ENCODE measurements at regions not wholly inside any gene's neighbourhood (a gene's known extent, or its start where the extent isn't known, plus 50 kb on each side); places are given as distances from the start of the nearest gene placed in this dataset.
"Not testable (repeated sequence)": the region's sequence is repeated elsewhere in the genome, so short reads cannot be mapped to it uniquely, and the experiment has no call there.

GRCh38 chr7:52747817-52748216 is 287.6 kb upstream of the POM121L12 start:
- Histone ChIP-seq H3K4me3 (ENCODE audit: low read length) (no peak overlapping the region), H3K27me3 (ENCODE audit: control insufficient read depth in 1 of 2, insufficient read depth in 2 of 2, low read length in 2 of 2) (no peaks in the 10 kb centered on the region), H3K4me1 (ENCODE audit: insufficient read depth, low read length) (no peaks in the 10 kb centered on the region), H3K36me3 (ENCODE audit: insufficient read depth, low read length) (no peaks in the 10 kb centered on the region), H3K27ac (ENCODE audit: low read depth in 1 of 2, low read length in 2 of 2) (no peak overlapping the region), H3K9me3 (ENCODE audit: control insufficient read depth in 1 of 2, insufficient read depth in 1 of 2, low read length in 2 of 2) (peaks cover 0 to 12% of the 10 kb centered on the region in 2 experiments)
- no peak for TF ChIP-seq CTCF (IDR thresholded peaks at IDR 0.05)
- Mint-ChIP-seq H3K36me3 (ENCODE audit: low read depth) (no peaks in the 10 kb centered on the region), H3K4me3 (no peak overlapping the region), H3K4me1 (ENCODE audit: low read depth) (no peaks in the 10 kb centered on the region), H3K27ac (no peak overlapping the region), H3K9me3 (peaks cover 8% of the 10 kb centered on the region), H3K27me3 (no peaks in the 10 kb centered on the region)
- ChIA-PET POLR2A (no interaction called here), CTCF (no interaction called here)
- DNase-seq (no peak), ATAC-seq (ENCODE audit: poor library complexity) (no peak)
- intact Hi-C loops (cut with DNase I, micrococcal nuclease) = no loop called here

DNA sequence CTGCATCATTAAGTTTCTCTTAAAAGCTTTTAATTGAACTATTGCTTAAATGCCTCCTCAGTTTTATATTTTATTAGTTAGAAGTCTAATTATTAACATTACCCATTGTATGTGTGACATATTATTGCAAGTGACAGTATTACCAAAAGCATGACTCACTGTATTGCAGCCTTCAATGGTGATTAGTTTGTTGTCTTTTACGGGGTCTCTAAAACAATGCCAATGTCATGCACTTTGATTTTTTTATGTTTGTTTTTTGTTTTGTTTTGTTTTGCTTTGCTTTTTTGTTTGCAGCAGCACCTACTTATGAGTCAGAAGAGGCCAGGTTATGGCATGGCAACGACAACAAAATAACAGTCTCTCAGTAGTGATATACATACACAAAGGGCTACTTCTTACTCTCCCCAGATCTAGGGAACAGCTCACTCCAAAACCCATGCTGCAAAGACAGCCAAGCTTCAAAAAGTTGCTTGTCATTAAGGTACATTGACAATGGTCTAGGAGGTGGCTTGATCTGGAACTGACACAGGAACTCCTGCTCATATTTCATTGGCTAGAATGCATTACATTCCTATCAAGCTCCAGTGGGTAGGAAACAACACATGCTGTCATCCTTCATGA is 293.7 kb upstream of the POM121L12 start:
- no peaks in the 10 kb centered on the region for H3K36me3 ChIP-seq (ENCODE audit: insufficient read depth, low read length)
- no peak overlapping the region for H3K4me3 ChIP-seq (ENCODE audit: low read length)
- no peaks in the 10 kb centered on the region for H3K27me3 ChIP-seq (ENCODE audit: control insufficient read depth in 1 of 2, insufficient read depth in 2 of 2, low read length in 2 of 2)
- H3K9me3 ChIP-seq (ENCODE audit: control insufficient read depth in 1 of 2, insufficient read depth in 1 of 2, low read length in 2 of 2) = peaks cover 0 to 15% of the 10 kb centered on the region in 2 experiments
- H3K27ac Mint-ChIP-seq = no peak overlapping the region
- DNase-seq = no peak
- ATAC-seq (ENCODE audit: poor library complexity) = no peak
- H3K27me3 Mint-ChIP-seq = no peaks in the 10 kb centered on the region
- POLR2A ChIA-PET = no interaction called here
- H3K36me3 Mint-ChIP-seq (ENCODE audit: low read depth) = no peaks in the 10 kb centered on the region
- no peak for TF ChIP-seq CTCF (IDR thresholded peaks at IDR 0.05)
- no peaks in the 10 kb centered on the region for H3K4me1 Mint-ChIP-seq (ENCODE audit: low read depth)
- no peak overlapping the region for H3K4me3 Mint-ChIP-seq
- peaks cover 4% of the 10 kb centered on the region for H3K9me3 Mint-ChIP-seq
- intact Hi-C loops (cut with DNase I, micrococcal nuclease) = no loop called here
- no peak overlapping the region for H3K27ac ChIP-seq (ENCODE audit: low read depth in 1 of 2, low read length in 2 of 2)
- CTCF ChIA-PET = no interaction called here
- no peaks in the 10 kb centered on the region for H3K4me1 ChIP-seq (ENCODE audit: insufficient read depth, low read length)

DNA sequence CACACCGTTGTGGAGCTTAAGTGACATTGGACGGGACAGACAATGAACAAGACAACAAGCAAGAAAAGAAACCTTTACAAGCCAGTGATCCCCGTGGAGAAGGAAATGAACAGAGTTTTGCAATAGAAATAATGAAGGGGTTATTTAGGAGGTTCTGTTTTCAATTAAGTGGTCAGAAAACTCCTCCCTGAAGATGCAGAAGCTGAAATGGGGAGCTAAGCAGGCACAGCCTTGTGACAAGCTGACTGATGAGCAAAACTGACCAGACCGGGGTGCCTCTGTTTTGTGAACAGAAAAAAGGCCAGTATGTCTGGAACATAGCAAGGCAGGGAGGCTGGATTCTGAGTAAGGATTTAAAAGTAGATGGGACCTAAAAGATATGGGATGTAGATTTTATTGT is 299.8 kb upstream of the POM121L12 start:
- no peak for TF ChIP-seq CTCF (IDR thresholded peaks at IDR 0.05)
- intact Hi-C loops (cut with DNase I, micrococcal nuclease) = no loop called here
- Mint-ChIP-seq H3K27me3 (no peaks in the 10 kb centered on the region), H3K36me3 (ENCODE audit: low read depth) (no peaks in the 10 kb centered on the region), H3K9me3 (peaks cover 8% of the 10 kb centered on the region), H3K27ac (no peak overlapping the region), H3K4me1 (ENCODE audit: low read depth) (no peaks in the 10 kb centered on the region), H3K4me3 (no peak overlapping the region)
- H3K4me3 ChIP-seq (ENCODE audit: low read length) = no peak overlapping the region
- ChIA-PET CTCF (no interaction called here), POLR2A (no interaction called here)
- H3K4me1 ChIP-seq (ENCODE audit: insufficient read depth, low read length) = no peaks in the 10 kb centered on the region
- H3K36me3 ChIP-seq (ENCODE audit: insufficient read depth, low read length) = no peaks in the 10 kb centered on the region
- DNase-seq (no peak), ATAC-seq (ENCODE audit: poor library complexity) (no peak)
- no peak overlapping the region for H3K27ac ChIP-seq (ENCODE audit: low read depth in 1 of 2, low read length in 2 of 2)
- H3K9me3 ChIP-seq (ENCODE audit: control insufficient read depth in 1 of 2, insufficient read depth in 1 of 2, low read length in 2 of 2) = peaks cover 0 to 12% of the 10 kb centered on the region in 2 experiments
- H3K27me3 ChIP-seq (ENCODE audit: control insufficient read depth in 1 of 2, insufficient read depth in 2 of 2, low read length in 2 of 2) = no peaks in the 10 kb centered on the region

DNA sequence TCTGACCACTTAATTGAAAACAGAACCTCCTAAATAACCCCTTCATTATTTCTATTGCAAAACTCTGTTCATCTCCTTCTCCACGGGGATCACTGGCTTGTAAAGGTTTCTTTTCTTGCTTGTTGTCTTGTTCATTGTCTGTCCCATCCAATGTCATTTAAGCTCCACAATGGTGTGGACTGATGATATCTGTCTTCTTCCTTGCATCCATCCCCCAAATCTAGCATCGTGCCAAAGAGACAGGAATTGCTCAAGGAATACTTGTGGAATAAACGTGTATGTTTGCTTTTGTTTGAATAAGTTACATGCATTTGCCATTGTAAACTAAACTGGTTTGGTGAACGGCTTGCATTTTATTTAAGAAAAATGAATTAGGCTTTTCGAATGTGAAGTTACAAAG is 306.8 kb upstream of the POM121L12 start:
- H3K27ac Mint-ChIP-seq, CTCF ChIA-PET: not testable (repeated sequence)
- H3K9me3 Mint-ChIP-seq = peaks cover 18% of the 10 kb centered on the region

More for the DNA sequence above, 306.8 kb upstream of the POM121L12 start:
- H3K4me3 Mint-ChIP-seq; H3K36me3 ChIP-seq (ENCODE audit: insufficient read depth, low read length); H3K36me3 Mint-ChIP-seq (ENCODE audit: low read depth); H3K27me3 Mint-ChIP-seq; H3K27me3 ChIP-seq (ENCODE audit: control insufficient read depth in 1 of 2, insufficient read depth in 2 of 2, low read length in 2 of 2); H3K4me1 Mint-ChIP-seq (ENCODE audit: low read depth); intact Hi-C loops (cut with DNase I, micrococcal nuclease); DNase-seq; H3K4me1 ChIP-seq (ENCODE audit: insufficient read depth, low read length); ATAC-seq (ENCODE audit: poor library complexity); H3K27ac ChIP-seq (ENCODE audit: low read depth in 1 of 2, low read length in 2 of 2); POLR2A ChIA-PET; H3K4me3 ChIP-seq (ENCODE audit: low read length): not testable (repeated sequence)
- peaks cover 5 to 10% of the 10 kb centered on the region in 2 experiments for H3K9me3 ChIP-seq (ENCODE audit: control insufficient read depth in 1 of 2, insufficient read depth in 1 of 2, low read length in 2 of 2)

Data from CD4-positive, alpha-beta T cell (primary cell).